ENCODE measurements at regions not wholly inside any gene's neighbourhood (a gene's known extent, or its start where the extent isn't known, plus 50 kb on each side); places are given as distances from the start of the nearest gene placed in this dataset.
"Not testable (repeated sequence)": the region's sequence is repeated elsewhere in the genome, so short reads cannot be mapped to it uniquely, and the experiment has no call there.

DNA sequence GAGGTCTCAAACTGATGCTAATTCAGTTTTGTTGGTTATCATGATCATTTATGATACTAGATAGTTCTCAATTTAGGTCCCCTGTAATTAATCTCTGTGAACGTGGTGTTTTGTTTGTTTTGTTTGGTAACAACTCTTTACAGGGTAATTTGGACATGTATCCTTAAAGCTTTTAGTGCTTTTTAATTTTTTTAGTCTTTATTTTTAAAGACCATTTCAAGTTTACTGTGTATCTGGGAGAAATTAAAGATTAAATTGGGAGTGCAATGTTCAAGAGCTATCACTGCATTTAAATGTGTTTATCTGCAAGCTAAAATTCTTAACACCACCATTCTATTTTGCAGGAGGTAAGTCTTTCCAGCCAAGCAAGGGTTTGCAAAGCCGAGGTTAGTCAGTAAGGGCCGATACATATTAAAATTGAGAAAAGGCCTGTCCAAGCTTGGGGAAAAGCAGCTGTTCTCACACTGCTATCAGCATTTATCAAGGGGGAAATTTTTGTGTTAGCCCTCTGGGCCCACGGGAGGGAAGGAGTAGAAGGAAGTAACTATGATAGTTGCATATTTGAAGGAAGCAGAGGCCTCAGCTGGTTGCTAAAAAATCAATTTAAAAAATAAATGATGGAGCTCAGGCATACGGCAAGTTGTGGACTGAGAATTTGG is 59.3 kb upstream of the ZNF217 start:
- Histone ChIP-seq H3K27ac (ENCODE audit: low read depth, low read length) (peak overlapping the region; percentile 17), H3K36me3 (ENCODE audit: control insufficient read depth, insufficient read depth, low read length) (no peaks in the 10 kb centered on the region), H3K4me1 (ENCODE audit: control insufficient read depth, insufficient read depth, low read length) (peaks cover 24% of the 10 kb centered on the region), H3K27me3 (ENCODE audit: control insufficient read depth, insufficient read depth, low read length) (no peaks in the 10 kb centered on the region), H3K9ac (ENCODE audit: low read depth, low read length) (no peak overlapping the region), H3K4me3 (ENCODE audit: low read depth, low read length) (no peak overlapping the region), H3K9me3 (ENCODE audit: control insufficient read depth, insufficient read depth, low read length) (no peaks in the 10 kb centered on the region)

GRCh38 chr20:53652090-53652858 is 58.6 kb upstream of the ZNF217 start:
- Histone ChIP-seq H3K4me3 (ENCODE audit: low read depth, low read length) (no peak overlapping the region), H3K27ac (ENCODE audit: low read depth, low read length) (no peak overlapping the region), H3K9ac (ENCODE audit: low read depth, low read length) (no peak overlapping the region), H3K36me3 (ENCODE audit: control insufficient read depth, insufficient read depth, low read length) (no peaks in the 10 kb centered on the region), H3K4me1 (ENCODE audit: control insufficient read depth, insufficient read depth, low read length) (peaks cover 18% of the 10 kb centered on the region), H3K27me3 (ENCODE audit: control insufficient read depth, insufficient read depth, low read length) (no peaks in the 10 kb centered on the region), H3K9me3 (ENCODE audit: control insufficient read depth, insufficient read depth, low read length) (no peaks in the 10 kb centered on the region)

DNA sequence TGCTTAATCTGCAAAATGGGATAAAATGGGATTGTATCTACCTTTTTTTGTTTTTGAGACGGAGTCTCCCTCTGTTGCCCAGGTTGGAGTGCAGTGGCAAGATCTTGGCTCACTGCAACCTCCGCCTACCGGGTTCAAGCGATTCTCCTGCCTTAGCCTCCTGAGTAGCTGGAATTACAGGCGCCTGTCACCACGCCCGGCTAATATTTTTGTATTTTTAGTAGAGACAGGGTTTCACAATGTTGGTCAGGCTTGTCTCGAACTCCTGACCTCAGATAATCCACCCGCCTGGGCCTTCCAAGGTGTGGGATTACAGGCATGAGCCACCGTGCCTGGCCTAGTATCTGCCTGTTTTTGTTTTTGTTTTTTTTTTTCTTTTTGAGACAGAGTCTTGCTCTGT is 55.9 kb upstream of the ZNF217 start:
- H3K27ac ChIP-seq (ENCODE audit: low read depth, low read length); H3K9ac ChIP-seq (ENCODE audit: low read depth, low read length): not testable (repeated sequence)

DNA sequence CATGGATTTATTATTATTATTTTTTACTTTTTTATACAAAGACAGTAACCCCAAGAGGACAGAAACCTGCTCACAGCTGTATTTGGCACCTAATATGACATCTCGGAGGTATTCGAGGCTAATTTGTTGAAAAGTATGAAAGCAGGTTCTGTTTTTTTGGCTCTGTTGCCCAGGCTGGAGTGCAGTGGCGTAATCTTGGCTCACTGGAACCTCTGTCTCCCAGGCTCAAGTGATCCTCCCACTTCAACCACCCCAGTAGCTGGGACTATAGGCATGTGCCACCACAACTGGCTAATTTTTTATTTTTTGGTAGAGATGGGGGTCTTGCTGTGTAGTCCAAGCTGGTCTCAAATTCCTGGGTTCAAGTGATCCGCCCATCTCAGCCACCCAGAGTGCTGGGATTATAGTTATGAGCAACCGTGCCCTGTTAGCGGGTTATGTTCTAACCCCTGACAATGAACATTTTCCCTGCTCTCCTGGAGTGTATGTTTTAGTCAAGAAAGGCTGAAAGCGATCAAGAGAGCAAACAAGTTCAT is 53.7 kb upstream of the ZNF217 start:
- Histone ChIP-seq H3K27me3 (ENCODE audit: control insufficient read depth, insufficient read depth, low read length) (no peaks in the 10 kb centered on the region), H3K9me3 (ENCODE audit: control insufficient read depth, insufficient read depth, low read length) (no peaks in the 10 kb centered on the region), H3K9ac (ENCODE audit: low read depth, low read length) (no peak overlapping the region), H3K4me3 (ENCODE audit: low read depth, low read length) (no peak overlapping the region), H3K36me3 (ENCODE audit: control insufficient read depth, insufficient read depth, low read length) (no peaks in the 10 kb centered on the region), H3K4me1 (ENCODE audit: control insufficient read depth, insufficient read depth, low read length) (peaks cover 9% of the 10 kb centered on the region), H3K27ac (ENCODE audit: low read depth, low read length) (no peak overlapping the region)

More for the DNA sequence above, 55.9 kb upstream of the ZNF217 start:
- H3K9me3 ChIP-seq (ENCODE audit: control insufficient read depth, insufficient read depth, low read length); H3K36me3 ChIP-seq (ENCODE audit: control insufficient read depth, insufficient read depth, low read length); H3K4me1 ChIP-seq (ENCODE audit: control insufficient read depth, insufficient read depth, low read length); H3K27me3 ChIP-seq (ENCODE audit: control insufficient read depth, insufficient read depth, low read length); H3K4me3 ChIP-seq (ENCODE audit: low read depth, low read length): not testable (repeated sequence)

DNA sequence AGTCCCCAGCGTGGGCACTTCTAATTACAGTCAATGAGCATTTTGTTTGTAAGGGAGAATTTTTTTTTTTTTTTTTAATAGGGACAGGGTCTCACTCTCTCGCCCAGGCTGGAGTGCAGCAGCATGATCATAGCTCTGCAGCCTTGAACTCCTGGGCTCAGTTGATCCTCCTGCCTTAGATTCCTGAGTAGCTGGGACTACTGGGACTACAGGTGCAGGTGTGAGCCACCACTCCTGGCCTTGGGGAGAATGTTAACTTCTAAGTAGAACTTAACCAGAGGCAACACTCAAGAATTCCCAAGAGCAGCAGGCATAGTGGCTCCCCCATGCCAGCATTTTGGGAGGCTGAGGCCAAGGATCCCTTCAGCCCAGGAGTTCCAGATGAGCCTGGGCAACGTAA is 52.9 kb upstream of the ZNF217 start:
- Histone ChIP-seq H3K27ac (ENCODE audit: low read depth, low read length) (no peak overlapping the region), H3K9ac (ENCODE audit: low read depth, low read length) (no peak overlapping the region), H3K9me3 (ENCODE audit: control insufficient read depth, insufficient read depth, low read length) (no peaks in the 10 kb centered on the region), H3K36me3 (ENCODE audit: control insufficient read depth, insufficient read depth, low read length) (no peaks in the 10 kb centered on the region), H3K4me1 (ENCODE audit: control insufficient read depth, insufficient read depth, low read length) (peaks cover 9% of the 10 kb centered on the region), H3K27me3 (ENCODE audit: control insufficient read depth, insufficient read depth, low read length) (no peaks in the 10 kb centered on the region), H3K4me3 (ENCODE audit: low read depth, low read length) (no peak overlapping the region)

DNA sequence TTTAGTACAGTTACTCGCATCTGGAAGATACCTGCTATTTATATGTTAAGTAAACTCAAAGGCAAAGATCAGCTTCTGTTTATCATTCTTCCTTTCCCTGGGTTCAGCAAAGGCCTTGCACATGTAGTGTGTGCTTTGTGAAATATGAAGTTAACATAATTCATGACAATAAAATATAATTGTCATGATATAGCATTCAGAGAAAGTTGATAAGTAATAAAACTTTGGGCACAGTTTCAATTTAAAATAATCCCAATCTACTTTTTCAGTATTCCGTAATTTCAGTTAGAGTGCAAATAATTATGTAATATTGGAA is 51.9 kb upstream of the ZNF217 start:
- Histone ChIP-seq H3K4me1 (ENCODE audit: control insufficient read depth, insufficient read depth, low read length) (peaks cover 9% of the 10 kb centered on the region), H3K36me3 (ENCODE audit: control insufficient read depth, insufficient read depth, low read length) (no peaks in the 10 kb centered on the region), H3K4me3 (ENCODE audit: low read depth, low read length) (no peak overlapping the region), H3K9me3 (ENCODE audit: control insufficient read depth, insufficient read depth, low read length) (no peaks in the 10 kb centered on the region), H3K27ac (ENCODE audit: low read depth, low read length) (no peak overlapping the region), H3K9ac (ENCODE audit: low read depth, low read length) (no peak overlapping the region), H3K27me3 (ENCODE audit: control insufficient read depth, insufficient read depth, low read length) (no peaks in the 10 kb centered on the region)

DNA sequence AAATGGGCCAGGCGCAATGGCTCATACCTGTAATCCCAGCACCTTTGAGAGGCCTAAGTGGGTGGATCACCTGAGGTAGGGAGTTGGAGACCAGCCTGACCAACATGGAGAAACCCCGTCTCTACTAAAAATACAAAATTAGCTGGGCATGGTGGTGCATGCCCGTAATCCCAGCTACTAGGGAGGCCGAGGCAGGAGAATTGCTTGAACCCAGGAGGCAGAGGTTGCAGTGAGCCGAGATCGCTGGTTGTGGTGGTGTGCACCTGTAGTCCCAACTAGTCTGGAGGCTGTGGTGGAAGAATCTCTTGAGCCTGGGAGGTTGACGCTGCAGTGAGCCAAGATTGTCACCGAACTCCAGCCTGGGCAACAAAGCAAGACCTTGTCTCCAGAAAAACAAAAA is 50.5 kb upstream of the ZNF217 start:
- not testable (repeated sequence) for H3K9ac ChIP-seq (ENCODE audit: low read depth, low read length); H3K27ac ChIP-seq (ENCODE audit: low read depth, low read length); H3K36me3 ChIP-seq (ENCODE audit: control insufficient read depth, insufficient read depth, low read length); H3K9me3 ChIP-seq (ENCODE audit: control insufficient read depth, insufficient read depth, low read length); H3K4me3 ChIP-seq (ENCODE audit: low read depth, low read length); H3K27me3 ChIP-seq (ENCODE audit: control insufficient read depth, insufficient read depth, low read length); H3K4me1 ChIP-seq (ENCODE audit: control insufficient read depth, insufficient read depth, low read length)
